ENCODE measurements at regions not wholly inside any gene's neighbourhood (a gene's known extent, or its start where the extent isn't known, plus 50 kb on each side); places are given as distances from the start of the nearest gene placed in this dataset.

DNA sequence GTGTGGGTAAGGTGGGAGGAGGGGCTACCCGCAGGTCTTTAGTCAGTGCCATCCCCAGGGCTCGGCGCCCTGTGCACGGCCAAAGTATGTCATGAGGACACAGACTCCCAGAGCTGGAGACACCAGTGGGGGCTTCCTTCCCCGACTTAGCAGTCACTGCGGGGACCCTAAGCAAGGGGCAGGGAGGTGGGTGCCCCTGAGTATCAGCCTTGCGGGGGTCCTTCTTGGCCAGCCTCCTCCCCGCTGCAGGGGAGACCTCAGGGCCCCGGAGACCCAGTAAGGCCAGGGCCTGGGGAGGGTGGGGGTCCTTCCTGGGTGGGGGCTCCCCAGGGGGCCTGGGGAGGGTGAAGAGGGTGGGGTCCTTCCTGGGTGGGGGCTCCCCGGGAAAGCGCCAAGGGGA, 673.8 kb downstream of the BRD1 start:
- DNase-seq (ENCODE audit: low read depth), result no peak

DNA sequence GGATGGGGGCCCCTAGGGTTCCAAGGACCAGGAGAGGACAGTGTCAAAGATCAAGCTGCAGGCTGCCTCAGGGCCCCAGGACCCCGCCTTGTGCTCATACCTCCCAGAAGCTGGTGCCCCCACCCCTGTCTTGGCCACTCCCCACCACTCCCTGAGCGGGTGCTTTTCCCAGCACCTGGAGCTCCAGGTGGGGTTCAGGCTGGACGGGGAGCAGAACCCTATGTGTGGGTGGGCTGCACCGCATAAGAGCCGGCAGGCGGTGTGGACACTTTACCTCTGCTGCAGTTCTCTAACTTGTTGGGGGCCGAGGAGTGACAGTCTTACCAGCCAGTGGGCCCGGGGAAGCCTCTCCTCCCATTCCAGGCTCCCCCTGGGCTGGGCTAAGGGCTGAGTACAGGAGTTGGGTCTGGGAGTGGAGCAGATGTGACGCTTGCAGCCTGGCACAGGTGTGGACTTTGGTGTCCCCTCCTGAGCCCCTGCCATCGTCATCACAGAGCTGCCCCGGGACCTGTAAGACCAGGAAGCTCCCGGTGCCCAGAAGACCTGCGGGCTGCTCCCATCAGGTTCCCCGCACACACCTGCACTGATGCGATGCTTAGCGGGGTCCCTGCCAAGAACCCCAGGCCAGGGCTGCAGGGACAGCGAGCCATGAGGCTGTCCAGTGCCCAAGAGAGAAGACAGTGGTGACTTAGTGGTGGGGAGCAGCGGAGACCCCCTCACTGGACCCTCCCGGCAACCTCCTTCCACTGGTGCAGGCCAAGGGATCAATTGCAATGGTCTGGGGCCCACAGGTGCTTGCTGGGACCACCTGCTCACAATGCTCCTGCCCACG, 674.5 kb downstream of the BRD1 start:
- no peak for DNase-seq (ENCODE audit: low read depth)

DNA sequence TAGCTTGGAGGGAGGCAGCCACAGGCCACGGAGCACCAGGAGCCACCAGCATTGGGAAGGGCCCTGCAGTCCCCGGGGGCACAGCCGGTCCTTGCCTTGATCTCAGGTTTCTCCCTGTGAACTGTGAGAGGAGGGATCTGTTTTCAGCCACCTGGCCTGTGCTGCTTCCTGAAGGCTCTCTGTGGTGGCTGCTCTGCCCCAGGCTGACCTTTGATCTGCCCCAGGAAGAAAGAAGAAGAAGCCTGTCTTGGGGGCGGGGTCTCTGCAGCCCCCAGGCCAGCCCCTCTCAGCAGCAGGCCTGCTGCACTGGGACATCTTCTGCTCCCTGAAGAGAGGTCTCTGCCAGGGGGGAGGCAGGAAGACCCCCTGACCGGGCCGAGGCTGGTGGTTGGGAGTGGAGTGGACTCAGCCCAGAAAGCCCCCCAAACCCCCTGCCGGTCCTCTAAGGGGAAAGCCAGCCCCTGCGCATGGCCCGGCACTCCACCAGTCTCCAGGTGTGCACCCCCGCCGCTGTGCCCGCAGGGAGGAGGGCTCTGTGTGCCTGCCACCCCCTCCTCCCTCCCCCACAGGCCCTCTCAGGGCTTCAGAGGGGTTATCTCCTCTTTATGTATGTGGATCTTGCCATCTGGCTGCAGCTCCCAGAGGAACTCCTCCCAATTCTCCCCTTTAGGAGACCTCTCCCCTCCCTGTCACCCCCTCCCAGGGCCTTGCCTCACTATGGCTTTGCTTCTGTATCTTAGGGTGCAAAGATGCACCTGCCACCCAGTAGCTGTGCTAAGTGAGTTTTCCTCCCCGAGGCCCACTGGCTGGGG, 675.3 kb downstream of the BRD1 start:
- no peak for DNase-seq (ENCODE audit: low read depth)

DNA sequence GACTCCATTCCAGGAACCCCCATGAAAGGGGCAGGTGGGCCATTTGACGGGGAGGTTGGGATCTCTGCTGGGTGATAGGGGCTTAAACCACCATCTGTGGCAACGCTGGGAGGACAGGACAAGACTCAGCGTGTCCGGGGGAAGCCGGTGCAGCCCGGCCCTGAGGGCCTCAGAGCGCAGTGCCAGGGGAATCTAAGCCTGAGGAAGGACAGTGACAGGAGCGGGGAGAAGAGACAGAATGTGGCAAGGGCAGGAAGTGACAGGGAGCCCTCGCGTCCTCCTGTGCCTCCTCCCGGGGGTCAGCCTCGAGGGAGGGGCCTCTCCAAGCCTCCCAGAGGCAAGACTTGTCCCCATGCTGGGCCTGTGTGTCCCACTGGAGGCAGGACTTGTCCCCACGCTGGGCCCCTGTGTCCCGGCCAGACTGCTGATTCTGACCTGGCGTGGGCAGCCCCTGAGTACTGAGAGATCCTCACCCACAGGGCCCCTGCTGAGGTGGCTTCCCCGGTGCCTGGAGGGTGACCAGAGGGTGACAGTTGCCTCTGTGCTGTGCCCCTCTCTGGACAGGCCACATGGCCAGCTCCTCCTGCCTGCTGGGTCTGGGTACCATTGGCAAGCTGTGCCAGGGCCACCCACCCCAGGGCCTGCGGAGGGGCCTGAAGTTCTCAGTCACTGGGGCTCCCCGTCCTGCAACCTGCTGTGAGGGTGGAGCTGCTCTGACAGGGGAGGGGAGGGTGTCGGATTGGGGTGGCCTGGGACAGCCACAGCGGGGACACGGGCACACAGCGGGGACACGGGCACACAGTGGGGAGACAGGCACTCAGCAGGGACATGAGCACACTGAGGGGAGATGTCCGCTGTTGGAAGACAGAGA, 676.2 kb downstream of the BRD1 start:
- no peak for DNase-seq (ENCODE audit: low read depth)

DNA sequence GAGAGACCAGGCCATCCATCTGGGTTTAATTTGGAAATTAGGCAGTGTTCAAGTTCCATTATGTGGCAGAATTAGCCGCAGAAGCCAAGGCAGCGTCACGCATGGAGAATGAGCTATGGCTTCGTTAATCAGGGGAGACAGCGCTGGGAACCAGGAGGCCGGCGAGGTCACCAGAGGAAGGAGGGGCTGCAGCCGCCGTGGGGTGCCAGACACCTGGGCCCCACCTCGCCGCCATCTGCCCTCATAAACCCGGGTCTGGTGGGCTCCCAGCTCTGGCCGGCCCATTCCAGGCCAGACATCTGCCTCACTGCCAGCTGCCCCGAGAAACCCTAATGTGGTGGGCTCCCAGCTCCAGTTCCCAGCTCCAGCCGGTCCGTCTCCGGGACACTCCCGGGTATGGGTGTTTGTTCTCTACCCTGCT, 676.9 kb downstream of the BRD1 start:
- no peak for DNase-seq (ENCODE audit: low read depth)

DNA sequence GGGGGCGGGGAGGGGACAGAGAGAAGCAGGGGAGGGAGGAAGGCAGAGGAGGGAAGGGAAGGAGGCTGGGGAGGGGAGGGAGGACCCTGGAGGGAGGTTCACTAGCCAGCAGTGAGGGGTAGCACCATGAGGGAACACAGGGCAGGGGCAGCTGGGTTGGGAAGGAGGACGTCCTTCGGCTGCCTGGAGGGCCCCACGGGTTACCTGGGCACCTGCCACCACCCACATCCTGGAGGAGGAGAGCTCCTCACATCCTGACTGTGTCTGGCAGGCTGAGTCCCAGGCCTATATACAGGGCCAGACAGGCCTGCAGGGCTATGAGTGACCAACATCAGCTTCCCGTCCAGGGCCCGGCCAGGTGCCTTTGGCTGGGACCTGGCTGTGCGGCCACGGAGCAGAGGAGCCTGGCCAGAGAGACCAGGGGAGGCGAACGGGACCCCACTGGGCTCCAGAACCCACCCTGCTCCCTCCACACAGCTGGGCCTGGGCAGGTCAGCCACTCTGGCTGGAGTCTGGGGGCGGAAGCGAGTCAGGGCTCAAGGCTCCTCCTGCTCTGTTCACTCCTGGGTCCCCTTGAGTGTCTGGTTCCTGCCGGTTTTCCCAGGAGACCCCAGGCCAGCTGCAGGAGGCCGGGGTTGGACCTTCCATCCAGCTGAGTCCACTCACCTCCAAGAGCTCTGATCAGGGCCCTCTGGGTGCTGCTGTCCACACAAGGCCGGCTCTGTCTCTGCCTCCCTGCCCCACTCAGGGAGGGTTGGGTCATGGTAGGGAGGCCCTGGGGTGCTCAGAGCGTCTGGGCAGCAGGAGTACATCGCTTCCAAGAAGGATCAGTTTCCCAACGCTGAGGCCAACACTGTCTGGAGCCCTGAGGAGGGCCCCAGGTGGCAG, 677.7 kb downstream of the BRD1 start:
- DNase-seq (ENCODE audit: low read depth), result no peak

DNA sequence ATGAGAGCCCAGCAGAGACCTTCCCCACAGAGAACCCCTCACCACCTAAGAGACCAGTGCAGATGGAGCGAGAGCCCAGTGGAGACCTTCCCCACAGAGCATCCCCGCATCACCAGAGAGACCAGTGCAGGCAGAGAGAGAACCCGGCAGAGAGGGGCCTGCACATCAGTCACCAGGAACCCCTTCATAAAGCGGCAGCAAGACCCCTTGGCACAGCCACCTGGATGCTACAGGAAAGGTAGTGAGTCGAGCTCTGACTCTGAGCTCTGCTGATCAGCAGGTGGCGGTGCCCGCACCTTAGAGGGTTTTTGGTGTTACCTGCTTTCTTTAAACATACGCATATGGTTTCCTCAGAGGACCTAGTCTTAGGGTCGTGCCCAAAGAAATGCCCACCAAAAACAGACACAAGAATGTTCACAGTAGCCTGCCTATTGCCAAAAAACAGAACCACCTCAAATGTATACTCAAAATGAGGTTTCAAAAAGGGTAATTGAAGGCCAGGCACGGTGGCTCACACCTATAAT, 678.7 kb downstream of the BRD1 start:
- no peak for DNase-seq (ENCODE audit: low read depth)

DNA sequence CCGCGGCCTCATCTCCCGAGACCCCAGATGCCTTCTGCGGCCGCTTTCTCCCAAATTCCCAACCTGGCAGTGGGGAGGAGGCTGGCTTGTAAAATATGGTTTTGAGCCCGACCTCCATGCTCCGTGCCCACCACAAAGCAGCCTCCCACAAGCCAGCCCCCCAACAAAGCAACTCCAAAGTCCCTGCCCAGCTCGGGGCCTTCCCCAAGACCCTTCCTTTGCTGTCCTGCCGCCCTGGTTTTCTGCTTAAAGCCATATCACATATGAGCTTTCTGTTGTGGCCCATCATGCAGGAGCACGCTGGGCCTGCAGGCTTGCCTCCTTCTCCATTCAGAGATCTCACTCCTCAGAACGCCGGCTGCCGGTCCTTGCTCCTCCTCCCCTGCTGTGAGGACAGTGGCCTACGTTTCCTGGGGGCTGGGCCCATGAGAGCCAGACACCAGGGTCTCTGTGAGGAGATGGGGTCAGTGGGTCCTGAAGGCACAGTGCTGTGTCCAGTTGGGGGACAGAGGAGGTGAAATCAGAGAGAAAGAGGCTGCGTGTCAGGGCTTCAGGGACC, 680.0 kb downstream of the BRD1 start:
- no peak for DNase-seq (ENCODE audit: low read depth)

DNA sequence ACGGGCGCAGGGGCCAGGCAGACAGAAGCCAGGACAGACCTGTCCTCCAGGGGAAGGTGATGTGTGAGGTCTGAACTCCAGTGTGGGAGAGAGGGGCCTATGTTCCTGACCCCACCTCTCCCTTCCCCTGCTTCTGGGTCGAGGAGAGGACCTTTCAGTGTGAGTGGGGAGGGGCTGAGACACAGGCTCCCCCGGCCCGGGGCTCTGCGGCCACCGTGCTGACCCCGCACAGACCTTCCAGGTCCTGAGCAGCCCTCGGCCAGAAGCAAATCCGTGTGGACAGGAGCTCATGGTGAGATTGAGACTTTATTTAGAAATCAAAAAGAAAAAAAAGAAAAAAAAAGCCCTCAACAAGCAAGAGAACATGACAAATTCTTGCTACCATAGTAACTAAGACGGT, 680.5 kb downstream of the BRD1 start:
- no peak for DNase-seq (ENCODE audit: low read depth)

DNA sequence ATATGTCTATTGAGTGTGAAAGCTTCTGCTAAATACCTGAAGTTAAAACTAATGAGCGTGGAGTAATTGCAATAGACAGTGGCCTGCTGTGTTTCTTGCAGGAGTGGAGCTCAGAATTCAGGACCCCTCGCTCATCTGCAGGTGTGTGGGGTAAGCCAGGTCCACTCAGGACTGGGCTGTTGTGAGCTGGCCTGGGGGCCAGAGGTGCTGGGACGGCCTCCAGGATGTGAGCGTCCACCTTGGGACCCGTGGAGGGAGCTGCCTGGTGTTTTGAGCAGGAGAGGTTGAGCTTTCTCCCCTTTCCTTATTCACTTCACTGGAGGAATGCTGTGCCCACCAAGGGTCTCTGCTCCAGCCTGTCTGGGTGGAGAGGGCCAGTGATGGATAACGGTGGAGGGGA, 681.2 kb downstream of the BRD1 start:
- no peak for DNase-seq (ENCODE audit: low read depth)

DNA sequence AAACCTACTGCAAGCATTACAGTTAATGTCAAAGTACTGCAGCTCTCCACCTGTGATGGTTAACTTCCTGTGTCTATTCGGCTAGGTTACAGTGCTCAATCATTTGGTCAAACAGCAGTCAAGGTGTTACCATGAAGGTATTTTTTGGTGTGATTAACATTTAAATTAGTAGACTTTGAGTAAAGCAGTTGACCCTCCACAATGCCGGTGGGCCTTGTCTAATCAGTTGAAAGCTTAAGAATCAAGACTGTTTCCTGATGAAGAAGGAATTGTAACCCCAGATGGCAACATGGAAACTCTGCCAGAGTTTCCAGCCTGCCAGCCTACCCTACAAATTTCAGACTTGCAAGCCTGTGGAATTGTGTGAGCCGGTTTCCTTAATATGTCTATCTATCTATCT, 683.9 kb downstream of the BRD1 start:
- no peak for DNase-seq (ENCODE audit: low read depth)

DNA sequence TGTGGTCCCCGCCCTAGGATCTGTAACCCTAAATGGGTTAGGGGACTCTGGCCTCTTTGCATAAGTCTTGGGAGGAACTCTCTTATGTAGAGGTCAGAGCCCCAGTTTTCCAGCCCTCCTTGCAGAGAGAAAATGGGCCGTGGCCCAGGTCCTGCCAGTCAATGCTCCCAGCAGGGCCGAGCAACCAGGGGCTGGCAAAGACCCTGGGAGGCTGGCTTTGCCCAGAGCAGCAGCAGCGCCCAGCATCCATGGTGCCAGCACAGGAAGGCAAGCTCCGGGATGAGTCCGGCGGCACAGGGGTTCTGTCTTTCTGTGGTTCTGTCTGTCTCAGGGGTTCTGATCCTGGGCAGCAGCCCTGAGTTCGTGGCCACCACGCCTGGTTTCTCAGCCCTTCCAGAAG, 684.8 kb downstream of the BRD1 start:
- no peak for DNase-seq (ENCODE audit: low read depth)

DNA sequence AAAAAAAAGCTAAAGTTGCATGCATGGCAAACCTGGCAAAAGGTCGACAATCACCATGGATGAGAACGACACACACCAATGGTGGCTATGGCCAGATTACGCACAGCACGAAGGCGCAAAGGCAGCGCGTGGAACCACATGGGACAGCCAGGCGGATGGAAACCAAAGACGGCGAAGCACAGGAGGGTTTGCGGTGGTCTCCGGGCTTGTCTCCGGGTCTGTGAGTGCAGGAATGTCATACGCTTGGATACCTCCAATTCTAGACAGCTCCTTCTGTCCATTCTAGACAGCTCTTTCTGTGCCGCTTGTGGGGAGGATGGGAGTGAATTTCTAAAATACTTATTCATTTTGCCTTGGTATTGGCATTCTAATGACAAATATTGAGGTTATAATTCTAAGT, 685.4 kb downstream of the BRD1 start:
- no peak for DNase-seq (ENCODE audit: low read depth)

DNA sequence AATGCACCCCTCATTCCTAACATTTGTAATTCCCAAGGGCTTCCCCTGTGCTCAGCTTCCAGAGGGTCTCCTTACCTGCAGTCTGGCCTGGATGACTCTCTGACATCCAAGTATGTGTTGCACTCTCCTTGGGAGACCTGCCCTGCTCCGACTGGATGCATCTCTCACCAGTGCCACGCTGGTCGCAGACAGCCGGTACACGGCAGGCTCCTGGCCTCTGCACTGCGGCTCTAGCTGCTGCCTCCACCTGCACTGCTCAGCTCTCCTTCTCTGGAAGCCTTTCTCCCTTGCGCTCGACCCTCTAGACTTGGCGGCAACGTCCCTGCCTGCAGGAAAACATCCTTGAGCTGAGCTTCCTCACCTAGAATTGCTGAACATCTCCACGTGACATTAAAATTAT, 685.9 kb downstream of the BRD1 start:
- DNase-seq (ENCODE audit: low read depth), result no peak

DNA sequence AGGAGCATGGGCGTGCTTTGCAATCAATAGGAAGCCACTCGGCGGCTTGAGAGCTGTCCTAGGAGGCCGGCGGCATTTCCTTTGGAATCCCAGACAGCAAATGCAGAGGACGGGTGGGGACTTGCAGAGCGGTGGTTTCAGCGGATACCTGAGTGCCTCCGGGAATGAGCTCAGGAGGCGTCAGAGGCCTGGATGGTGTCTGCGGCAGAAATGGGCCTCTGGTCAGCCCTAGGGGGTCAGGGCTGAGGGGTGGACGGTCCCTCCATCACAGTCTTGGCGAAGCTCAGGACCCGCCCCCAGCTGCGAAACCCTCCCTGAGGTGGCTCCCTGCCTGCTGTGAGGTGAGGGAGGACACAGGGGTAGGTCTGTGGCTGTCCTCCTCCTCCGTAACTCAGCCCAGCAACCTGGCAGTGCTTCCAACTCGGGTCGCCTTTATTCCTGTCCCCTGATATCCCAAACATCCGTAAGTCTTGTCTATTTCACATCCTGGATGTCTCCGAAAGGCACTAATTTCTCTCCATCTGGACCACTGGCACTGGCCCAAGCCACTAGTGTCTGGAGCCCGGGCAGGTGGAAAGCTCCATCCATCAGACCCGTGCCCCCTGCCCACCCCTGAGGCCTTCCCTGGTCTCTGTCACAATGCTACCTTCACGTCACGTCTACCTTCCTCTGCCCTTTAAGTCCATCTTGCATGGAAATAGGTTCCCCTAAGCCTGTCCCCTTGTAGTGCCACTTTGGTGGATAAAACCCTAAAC, 686.6 kb downstream of the BRD1 start:
- no peak for DNase-seq (ENCODE audit: low read depth)

DNA sequence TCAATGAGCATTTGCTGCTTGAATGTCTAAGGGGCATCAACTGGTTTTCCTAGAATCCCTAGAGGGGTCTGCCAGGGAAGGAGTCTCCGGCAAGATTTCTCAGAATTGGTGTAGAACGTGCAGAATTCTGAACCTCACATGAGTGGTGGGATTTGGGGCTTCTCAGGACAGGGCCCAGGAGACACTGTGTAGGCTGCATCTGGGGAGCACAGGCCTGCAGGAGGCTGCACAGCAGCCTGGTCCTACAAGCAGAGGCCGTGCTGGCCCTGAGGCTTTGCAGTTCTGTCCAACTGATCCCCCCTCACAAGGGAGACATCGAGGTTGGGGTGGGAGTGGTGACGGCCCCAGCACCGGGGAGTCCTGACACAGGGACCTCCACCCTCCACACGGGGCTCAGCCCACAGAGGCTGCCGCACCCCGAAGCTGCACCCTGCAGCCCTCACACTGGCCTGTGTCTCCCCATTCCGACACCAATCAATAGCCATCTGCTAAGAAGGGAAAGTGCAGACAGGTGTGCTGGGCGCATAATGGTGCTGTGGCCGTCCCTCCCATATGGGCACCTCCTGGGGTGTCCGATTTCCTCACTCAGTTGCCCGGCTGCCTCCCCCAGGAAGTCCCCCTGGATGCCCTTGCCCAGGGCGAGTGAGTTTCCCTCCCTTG, 688.1 kb downstream of the BRD1 start:
- DNase-seq (ENCODE audit: low read depth), result no peak

DNA sequence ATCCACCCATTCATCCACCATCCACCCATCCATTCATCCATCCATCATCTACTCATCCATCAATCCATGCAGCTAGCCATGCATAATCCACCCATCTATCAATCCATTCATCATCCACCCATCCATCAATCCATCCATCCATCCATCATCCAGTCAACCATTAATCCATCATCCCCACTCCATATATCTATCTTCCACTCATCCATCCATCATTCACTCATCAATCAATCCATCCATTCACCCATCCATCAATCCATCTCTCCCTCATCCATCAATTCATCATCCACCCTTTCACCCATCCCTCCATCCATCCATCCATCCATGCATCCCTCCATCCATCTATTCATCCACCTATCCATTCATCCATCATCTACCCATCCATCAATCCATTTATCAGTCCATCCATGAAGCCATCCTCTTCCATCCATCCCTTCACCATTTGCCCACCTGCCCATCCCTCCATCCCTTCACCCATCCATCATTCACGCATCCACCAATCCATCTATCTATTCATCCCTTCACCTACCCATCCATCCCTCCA, 689.4 kb downstream of the BRD1 start:
- DNase-seq (ENCODE audit: low read depth), result no peak

DNA sequence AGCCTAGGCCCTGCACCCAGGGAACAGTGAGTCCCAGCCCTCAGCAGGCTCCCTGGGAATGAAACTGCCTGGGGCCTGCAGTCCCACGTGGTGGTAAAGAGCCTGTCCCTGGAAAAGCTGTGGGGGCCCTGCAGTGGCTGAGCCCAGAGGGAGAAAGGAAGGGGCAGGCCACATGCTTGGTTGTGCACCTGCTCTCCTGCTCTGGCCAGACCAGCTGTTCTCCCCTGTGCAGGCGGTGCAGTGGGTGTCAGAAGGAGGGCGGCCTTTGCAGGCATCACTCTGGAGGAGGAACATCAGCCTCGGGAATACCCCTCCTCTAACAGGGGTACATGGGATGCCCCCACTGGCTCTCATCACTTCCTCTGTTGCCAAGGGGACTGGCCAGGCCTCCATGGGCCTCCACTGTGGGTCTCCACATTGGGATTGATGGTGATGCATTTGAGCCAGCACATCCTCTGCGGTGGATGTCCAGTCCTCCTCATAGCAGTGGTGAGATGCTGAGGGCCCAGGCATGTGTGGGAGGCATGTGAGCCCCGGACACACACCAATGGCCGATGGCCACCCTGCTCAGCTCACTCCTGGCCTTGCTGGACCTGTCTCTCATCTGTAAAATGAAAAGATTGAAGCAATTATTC, 690.4 kb downstream of the BRD1 start:
- no peak for DNase-seq (ENCODE audit: low read depth)

DNA sequence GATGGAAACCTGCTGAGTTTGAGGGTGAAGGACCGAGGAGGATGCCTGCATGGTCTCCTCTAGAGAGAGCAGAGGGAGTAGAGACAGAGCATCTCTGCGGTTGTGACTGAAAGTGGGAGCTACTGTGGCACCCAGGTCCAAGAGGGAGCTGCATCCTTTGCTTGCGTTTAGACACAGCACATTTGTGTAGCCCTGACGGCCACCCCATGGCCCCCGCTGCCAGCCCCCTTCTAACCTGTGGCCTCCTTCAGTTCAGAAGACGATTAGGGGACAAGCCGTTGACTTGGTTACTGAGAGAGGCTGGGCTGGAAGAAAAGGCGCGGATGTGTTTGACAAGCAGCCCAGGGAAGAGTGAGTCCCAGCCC, 690.9 kb downstream of the BRD1 start:
- no peak for DNase-seq (ENCODE audit: low read depth)

Data from GM04503 (cell line).